A673 (cell line): ENCODE measurements at regions not wholly inside any gene's neighbourhood (a gene's known extent, or its start where the extent isn't known, plus 50 kb on each side); places are given as distances from the start of the nearest gene placed in this dataset.

Source experiments
- CTCF ChIP-seq: fragments of 300-800, 200-600 bp; sonication (generic); conservative IDR thresholded peaks from 2 replicates; pipeline ENCODE4 v1.5.1; 2017; ENCODE audit warnings: low read depth, mild to moderate bottlenecking, antibody characterized with exemption, low read length, moderate library complexity, mixed read lengths
- EZH2 ChIP-seq: fragments of 200-600 bp; sonication (generic); IDR thresholded peaks from 2 replicates; pipeline ENCODE4 v1.6.1; 2017; ENCODE audit warnings: borderline replicate concordance, low read depth, mild to moderate bottlenecking, mixed read lengths, antibody characterized with exemption, low read length; ENCODE audit not compliant: poor library complexity, severe bottlenecking

GRCh38 chr6:14344486-14344885, 226.9 kb downstream of the CD83 start:
- TF ChIP-seq CTCF (no peak), EZH2 (no peak)
